DOHH2 (cell line): ENCODE measurements at regions not wholly inside any gene's neighbourhood (a gene's known extent, or its start where the extent isn't known, plus 50 kb on each side); places are given as distances from the start of the nearest gene placed in this dataset.

Source experiments
- EZH2phosphoT487 ChIP-seq: fragments of 200-600 bp; sonication (generic); IDR thresholded peaks from 2 replicates; pipeline ENCODE4 v1.6.1; 2017; ENCODE audit warnings: borderline replicate concordance, mild to moderate bottlenecking, antibody characterized with exemption, low read length, moderate library complexity, mixed read lengths
- TF ChIP-seq, protein P1 (sequence below): fragments of 200-600 bp; sonication (generic); IDR thresholded peaks from one replicate; pipeline ENCODE4 v1.5.1; 2014; ENCODE audit warnings: antibody characterized with exemption, mild to moderate bottlenecking, low read depth, low read length; ENCODE audit not compliant: poor library complexity, severe bottlenecking

GRCh38 chr5:82924226-82925060 is 152.8 kb downstream of the TMEM167A start:
- TF ChIP-seq, protein P1, sequence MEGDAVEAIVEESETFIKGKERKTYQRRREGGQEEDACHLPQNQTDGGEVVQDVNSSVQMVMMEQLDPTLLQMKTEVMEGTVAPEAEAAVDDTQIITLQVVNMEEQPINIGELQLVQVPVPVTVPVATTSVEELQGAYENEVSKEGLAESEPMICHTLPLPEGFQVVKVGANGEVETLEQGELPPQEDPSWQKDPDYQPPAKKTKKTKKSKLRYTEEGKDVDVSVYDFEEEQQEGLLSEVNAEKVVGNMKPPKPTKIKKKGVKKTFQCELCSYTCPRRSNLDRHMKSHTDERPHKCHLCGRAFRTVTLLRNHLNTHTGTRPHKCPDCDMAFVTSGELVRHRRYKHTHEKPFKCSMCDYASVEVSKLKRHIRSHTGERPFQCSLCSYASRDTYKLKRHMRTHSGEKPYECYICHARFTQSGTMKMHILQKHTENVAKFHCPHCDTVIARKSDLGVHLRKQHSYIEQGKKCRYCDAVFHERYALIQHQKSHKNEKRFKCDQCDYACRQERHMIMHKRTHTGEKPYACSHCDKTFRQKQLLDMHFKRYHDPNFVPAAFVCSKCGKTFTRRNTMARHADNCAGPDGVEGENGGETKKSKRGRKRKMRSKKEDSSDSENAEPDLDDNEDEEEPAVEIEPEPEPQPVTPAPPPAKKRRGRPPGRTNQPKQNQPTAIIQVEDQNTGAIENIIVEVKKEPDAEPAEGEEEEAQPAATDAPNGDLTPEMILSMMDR: no peak
- TF ChIP-seq EZH2phosphoT487: no peak
